Sigmoid colon (tissue), 4 donors: ENCODE measurements at regions not wholly inside any gene's neighbourhood (a gene's known extent, or its start where the extent isn't known, plus 50 kb on each side); places are given as distances from the start of the nearest gene placed in this dataset.

ENCODE experiments used
- CTCF ChIP-seq, 4 experiments: fragments of 450-650 bp in 3 of 4; fragments of 200-600 bp in 1 of 4; IDR thresholded peaks; one replicate each; pipeline ENCODE4 v1.5.1; 2016 to 2019; ENCODE audit warnings: antibody characterized with exemption in 4 of 4, mild to moderate bottlenecking in 3 of 4, moderate library complexity in 2 of 4
- POLR2A ChIP-seq, 2 donors: fragments of 450-650 bp; IDR thresholded peaks; one replicate each; pipeline ENCODE4 v1.6.1; 2016; ENCODE audit warnings: antibody characterized with exemption in 2 of 2, mild to moderate bottlenecking in 2 of 2, moderate library complexity in 2 of 2
- POLR2AphosphoS5 ChIP-seq, 4 donors: sonication (generic); formaldehyde crosslinking; IDR thresholded peaks; one replicate each; pipeline ENCODE4 v1.6.1; 2017; ENCODE audit warnings: antibody characterized with exemption in 4 of 4

GRCh38 chr21:41655259-41655658, 111.6 kb downstream of the RIPK4 start:
- TF ChIP-seq POLR2AphosphoS5 (IDR thresholded peaks at IDR 0.05), result no peak
- no peak for TF ChIP-seq CTCF (IDR thresholded peaks at IDR 0.05)
- TF ChIP-seq POLR2A (IDR thresholded peaks at IDR 0.05), result no peak
